ELR (cell line): ENCODE measurements at regions not wholly inside any gene's neighbourhood (a gene's known extent, or its start where the extent isn't known, plus 50 kb on each side); places are given as distances from the start of the nearest gene placed in this dataset.

Source experiments
- DNase-seq: peaks from one replicate; pipeline ENCODE4 v3.0.0-alpha.2; 2015; ENCODE audit warnings: low read depth

DNA sequence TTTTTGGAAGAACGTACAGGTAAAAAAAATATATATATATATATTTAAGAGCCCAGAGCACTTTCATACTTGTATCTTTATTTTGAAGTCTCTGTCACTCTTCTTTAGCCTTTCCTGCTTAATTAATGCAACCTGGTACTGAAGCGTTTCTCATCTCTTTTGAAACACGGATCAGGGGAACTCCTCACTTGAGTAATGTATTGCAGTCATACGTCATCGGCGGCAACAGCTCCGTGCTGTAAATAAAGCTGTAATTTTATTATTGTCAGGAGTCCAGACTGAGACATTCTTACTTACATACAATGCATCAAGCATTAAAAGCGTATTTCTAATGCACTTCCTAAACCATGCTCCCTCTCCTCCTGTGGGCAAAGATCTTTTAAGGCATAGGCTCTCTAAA, 514.7 kb downstream of the SOX11 start:
- DNase-seq: no peak

DNA sequence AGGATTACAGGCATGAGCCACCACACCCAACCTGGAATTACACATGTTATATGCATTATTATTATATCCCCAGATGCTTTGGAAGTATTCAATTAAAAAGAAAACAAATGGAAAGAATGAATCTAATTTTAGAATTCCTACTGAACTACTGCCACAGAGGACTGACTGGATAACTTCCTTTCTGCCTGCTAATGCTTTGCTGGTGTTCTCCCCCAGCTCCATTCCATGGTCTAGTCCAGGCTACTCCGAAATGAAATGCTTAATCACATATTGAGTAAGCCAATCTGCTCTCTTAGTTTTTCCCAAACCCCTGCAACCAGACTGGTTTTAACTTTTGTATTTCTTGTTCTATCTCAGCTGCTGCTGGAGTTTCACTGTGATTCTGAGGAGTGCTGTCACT, 519.1 kb downstream of the SOX11 start:
- DNase-seq: no peak

DNA sequence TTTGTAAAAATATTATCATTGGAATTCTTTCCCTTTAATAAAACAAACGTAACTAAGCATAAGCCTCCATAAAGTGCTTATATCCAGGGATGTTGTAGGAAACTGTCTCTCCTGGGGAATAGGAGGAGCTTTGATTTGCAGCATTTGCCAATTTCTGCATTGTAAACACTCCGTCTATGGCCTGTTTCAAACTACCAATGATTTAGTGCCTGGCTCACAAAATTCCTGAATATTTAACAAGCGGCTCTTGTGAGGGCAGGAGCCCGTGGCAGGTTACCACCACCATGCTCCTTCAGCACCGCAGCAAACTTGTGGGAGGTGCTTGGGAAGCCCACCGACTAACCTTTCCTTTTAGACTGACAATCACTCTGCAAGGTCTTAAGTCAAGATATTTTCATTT, 520.3 kb downstream of the SOX11 start:
- no peak for DNase-seq

DNA sequence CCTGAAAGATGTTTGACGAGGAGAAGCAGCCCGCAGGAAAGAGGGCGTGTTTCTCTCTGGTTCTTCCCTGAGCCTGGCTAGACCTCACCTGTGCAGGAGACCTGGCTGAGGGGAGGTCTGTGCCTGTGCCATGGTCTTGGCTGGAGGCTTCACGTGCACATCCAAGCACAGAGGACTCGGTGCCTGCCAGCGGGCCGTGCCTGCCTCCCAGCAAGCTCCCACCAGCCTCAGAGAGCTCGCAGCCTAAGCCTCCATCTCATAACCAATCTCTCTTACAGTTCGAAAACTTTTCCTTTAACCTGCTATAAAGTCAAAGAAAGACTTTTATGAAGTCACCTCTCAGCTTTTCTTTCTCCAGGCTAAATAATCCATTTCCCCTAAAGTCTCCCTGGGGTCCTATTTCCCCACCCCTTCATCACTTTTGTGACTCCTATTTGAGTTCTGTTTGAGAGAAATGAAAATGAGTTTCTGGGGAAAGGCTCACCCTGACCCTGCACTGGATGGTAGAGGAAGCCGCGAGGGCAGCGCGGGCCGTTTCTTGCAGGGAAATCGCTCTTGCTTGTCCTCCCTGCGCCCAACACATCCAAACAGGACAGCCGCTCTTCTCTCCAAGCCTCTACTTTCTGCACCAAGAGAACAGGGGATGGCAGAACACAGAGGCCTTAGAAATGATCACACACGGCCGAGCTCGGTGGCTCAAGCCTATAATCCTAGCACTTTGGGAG, 521.0 kb downstream of the SOX11 start:
- DNase-seq: no peak

DNA sequence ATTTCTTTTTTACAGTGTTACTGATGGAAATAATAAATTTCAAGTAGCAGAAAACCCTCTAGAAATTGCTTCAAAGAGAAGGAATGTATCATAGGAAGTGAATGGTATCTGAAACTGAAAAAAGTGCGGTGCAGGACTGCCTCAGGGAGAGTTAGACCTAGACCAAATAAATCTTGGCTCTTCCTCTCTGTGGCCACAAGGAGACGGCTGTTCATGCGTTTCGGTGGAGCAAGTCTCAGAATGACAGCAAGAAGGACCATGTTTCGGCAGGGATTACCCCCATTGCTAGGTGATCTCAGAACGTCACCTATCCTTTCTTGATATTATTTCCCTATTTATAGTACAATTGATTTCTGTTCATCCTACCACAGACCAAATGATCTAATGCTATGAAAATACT, 522.3 kb downstream of the SOX11 start:
- DNase-seq: no peak

DNA sequence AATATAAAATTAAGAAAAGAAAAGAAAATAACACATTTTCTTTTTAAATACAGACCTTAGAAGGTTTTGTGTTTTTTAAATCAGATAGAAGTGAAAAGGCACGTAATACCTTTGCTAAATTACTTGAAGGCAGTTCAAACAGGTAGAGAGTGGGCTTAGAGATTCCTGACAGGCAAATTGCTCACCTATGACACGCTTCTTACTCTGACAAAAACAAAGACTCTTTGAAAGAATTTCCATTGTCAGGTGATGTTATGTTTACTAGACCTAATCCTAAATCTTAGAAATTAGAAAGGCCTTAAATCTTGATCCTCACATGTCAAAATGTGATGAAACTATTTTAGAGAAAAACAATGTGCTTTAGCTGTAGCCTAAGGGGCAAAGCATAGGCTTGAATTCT, 522.9 kb downstream of the SOX11 start:
- no peak for DNase-seq

DNA sequence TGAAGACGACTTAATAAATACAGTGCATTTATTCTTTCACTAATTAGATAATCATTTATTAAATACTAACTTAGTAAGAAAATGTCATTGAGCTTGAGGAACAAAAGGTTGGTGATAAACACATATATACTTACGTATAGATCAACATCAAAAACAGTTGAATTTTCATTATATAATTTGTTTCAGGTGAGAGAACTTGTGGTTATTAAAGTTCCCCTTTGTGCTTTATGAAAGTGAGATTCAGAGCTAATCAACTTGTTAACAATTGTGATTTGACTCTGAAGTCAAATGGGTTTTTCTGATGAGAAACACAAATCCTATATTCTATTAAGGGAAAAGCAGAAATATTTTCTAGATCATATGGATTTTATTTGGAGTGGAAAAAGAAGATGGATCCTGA, 524.0 kb downstream of the SOX11 start:
- no peak for DNase-seq

DNA sequence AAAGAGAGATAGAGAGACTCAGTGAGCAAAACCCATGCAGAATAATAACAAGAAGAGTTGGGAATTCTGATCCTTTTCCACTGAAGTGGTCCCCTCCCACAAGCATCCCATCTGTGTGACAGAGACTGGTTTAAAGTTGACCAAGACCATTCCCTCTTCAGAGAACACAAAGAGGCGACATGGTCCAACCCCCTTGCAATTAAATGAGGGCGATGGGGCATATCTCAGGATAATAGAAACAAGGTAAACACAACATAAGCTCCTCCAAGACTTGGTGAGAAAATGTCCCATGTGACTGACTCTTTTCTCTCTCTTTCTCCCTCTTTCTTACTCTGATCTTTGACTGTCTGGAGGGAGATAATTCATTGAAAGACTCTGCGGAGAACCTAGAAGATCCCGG, 526.7 kb downstream of the SOX11 start:
- DNase-seq: no peak

DNA sequence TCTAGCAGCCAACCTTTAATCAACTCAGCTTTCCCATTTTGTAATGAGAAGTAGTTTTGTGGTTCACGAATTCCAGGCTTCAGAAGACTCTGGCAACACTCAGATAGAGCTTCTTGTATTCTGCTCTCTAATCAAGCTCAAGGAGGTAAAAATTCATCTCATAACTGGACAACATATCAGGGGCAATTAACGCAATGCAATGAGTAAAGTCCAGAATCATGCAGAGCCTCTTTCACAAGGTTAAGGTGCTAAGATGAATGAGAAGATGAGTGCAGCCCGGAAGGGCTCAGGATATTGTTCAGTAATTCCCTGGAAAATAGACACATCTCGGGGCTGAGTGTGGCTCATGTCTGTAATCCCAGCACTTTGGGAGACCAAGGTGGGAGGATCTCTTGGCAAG, 527.7 kb downstream of the SOX11 start:
- no peak for DNase-seq

DNA sequence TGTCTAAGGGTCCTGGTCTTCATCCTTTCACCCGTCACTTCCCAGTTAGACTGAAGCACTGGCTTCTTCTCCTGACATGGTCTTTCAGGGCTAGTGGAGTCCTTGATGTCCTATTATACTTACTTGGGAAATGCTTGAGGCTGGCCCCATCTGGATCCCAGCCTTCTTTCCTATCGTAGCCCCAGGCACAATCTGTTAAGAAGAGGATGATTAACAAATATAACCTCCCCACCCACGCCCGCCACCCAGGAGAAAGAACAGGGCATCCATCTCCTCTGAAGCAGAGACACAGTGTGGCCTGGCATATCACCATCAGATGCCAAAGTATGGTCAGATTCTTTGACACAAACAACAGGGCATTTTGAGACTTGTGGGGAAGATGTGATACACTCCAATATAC, 530.1 kb downstream of the SOX11 start:
- no peak for DNase-seq

DNA sequence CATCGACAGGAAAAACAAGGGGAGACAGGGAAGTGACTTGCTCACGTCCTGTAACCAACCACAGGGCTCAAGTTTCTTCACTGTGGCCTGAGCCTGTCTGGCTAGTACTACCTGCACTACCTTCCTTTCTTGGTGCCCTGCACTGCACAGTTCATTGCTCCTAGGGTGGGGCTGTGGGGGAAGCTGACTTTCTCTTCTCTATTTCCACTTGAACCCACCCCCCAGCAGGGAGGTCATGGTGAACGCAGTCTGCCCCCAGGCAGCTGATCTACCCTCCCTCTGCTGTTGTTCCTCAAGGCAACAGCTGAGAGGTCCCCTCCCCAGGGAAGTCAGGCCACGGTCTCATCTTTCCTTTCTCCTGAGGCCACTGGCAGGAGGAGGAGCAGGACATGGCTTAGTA, 532.1 kb downstream of the SOX11 start:
- DNase-seq: no peak

DNA sequence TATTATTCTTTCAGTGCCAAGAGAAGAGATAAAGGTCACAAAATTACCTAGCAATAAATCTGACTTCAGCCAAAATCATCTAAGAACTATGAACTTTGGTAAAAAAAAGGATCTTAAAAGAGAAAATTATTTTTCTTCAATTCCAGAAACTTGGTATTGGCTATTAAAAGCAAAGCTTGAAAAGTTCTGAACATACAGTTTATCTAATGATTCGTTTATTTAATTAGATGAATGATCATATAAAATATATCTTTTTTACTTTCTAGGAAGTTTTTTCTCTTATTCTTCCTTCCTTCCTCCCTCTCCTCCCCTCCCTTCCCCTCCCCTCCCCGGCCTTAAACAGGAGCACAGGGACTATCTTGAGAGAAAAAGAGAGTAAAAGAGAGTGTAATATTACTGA, 536.1 kb downstream of the SOX11 start:
- no peak for DNase-seq

DNA sequence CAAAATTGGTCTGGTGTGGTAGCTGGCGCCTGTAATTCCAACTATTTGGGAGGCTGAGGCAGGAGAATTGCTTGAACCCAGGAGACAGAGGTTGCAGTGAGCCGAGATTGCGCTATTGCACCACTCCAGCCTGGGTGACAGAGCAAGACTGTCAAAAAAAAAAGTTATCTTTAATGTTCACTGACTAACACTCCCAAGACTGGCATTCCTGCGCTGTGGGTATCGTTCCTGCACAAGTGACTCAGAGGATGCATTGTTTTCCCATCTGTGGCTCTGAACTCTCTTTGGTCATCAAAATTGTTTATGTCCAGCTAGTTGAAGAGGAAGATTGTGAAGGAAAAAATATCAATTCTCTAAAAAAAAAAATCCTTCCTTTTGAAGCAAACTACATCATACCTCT, 539.0 kb downstream of the SOX11 start:
- no peak for DNase-seq

DNA sequence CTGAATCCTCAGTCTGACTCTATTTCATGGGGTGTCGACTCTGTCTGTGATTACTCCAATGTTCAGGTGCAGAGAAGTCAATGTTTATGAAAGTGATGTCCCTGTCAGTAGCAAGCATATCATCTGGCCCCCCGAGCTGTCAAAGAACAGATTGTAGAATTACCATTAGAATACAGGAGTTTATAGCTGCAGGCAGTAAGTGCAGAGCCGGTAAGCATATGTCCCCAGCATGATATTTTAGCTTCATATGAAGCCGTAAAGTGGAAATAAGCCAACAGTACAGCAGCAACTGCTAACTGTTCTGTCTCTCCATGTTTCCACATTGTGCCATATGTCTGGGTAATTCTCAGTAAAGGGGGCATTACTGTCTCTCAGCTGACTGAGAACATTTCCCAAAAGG, 541.8 kb downstream of the SOX11 start:
- no peak for DNase-seq

DNA sequence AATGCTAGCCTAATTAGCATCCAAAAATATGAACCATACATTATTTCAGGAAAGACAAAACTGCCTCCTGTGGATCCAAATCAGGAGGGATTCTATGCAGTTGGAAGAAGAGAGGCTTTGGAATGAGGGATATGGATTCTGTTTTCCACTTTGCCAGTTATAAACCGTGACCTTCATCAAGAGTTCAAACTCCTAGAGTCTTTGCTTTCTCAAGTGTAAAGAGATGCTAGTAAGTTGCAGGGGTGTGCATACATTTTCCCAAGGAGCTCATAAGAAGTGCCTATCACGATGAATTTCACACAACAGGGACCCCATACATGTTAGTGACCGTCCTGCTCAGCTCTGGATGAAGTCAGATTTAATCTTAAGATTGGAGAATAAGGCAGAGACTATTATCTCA, 542.5 kb downstream of the SOX11 start:
- no peak for DNase-seq

DNA sequence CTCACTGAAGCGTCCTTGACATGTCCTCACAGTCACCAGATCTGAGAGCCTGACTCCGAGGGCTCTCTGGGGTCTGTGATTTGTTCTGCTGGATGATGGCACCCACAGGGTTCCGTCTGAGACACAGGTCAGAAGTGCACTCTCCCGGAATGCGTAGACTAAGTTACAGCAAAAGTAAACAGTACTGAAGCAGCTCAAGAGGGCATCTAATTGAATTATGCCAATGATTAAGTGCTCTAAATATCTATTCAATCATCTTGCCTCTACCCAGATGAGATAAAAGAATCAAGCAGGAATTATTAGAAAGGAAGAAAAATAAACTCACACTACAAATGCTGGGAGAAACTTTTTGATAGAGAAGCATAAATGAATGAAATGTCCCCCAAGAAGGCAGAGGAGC, 544.1 kb downstream of the SOX11 start:
- DNase-seq: no peak

DNA sequence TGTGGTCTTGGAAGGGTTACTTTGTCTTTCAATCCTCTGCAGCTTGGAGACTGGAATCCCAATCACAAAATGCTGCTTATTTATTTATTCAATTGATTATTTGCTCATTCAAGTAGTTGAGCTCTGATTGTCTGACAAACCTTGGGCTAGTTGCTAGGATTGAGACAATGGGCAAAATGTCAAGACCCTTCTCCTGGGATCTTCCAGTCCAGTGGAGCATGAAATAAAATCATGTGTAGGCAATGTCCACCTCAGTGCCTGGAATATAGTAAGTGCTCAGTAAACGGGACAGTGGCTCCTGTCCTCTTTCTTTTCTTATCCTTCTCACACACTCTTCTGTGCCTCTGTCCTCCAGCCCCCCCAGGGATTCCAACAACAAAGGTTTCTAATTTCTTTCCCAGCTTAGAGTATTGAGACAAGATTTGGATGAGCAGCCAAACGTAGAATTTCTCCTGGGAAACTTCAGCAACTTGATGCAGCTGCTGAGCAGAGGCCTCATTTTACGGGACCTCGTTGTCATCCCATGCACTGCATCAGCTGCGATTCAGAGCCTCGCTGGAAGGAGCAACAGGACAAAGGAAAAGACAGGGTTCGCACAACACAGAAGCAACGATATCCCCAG, 545.0 kb downstream of the SOX11 start:
- no peak for DNase-seq

DNA sequence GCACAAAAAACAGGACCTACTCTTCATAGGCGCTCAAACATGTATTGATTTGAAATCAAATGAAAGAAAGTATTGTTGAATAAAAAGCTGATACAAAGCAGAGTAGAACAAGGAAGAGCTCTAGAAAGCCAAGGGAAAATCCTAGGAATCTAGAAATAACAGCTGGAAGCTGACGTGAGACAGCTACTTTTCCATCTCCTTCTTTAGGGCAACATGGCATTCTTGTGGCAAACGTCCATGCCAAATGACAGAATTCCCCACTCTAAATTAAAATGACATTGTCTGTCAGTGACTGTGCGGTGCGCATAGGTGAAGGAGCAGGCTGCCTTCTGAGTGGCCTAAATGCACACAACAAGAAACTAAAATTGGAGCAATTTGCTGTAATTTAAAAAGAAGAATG, 557.4 kb downstream of the SOX11 start:
- no peak for DNase-seq

DNA sequence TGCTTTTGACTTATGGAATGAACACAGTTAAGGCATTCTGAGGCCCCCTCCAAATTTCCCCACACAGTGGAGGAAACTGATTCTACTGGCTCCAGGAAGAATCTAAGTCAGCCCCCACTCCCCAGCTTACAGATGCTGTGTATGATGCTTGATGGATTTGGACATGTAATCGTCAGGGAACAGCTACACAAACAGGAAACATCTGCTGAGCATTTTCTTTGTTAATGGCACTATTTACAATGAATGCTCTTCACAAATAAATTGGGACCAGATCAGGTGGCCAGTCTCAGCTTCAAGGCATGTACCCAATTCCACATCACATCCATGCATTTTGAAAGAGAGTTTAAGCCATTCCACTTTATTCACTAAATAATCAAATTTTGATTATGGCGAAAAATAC, 562.3 kb downstream of the SOX11 start:
- DNase-seq: no peak

DNA sequence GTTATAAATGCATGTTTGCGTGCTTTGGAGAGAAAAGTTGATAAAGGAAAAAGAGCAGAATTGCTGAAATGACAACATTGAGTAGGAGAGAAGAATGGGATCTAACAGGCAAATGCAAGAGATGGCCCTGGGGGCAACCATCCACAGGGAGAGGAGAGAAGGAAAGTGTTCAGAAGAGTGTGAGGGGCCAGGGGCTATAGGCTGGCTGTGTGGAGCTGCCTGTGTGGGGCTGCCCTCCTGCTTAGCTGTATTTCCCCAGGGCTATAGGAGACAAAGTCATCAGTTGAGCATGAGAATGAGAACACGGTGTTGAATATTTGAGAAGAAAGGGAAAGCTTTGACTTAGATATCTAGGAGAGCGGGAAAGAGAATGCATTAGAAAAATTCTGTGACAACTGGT, 572.0 kb downstream of the SOX11 start:
- DNase-seq: no peak

DNA sequence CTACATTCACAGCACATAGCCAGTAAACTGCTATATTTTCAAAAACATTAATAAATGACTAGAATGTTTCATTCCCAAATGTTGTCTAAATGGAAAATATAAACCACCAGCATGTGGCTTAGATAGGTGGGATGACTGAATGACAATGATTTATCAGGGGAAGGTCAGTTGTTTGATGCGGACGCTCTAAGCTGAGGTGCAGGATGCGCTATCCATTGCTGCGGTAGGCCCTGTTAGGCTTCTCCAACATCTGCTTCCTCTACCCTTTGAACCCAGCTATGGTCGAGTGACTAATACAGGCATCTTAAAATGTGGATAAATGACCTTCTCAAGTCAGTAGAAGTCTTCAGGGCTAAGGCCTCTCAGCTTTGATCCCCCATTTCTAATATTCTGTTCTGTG, 584.2 kb downstream of the CMPK2 start:
- DNase-seq: no peak

DNA sequence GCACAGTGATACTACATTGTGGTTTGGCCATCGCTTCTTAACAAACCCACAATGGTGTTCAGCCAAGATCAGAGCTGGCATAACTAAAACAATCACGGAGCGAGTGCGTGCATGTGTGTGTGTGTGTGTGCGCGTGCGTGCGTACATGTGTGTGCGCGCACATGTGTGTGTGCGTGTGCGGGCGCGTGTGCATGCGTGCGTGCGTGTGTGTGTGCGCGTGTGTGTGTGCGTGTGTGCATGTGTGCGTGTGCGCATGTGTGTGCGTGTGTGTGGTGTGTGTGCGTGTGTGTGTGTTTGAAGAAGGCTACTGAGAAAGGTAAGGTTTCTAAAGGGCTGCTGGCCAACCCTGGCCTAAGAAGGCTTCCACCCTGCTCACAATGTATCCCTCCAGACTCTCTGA, 582.4 kb downstream of the CMPK2 start:
- DNase-seq: no peak

DNA sequence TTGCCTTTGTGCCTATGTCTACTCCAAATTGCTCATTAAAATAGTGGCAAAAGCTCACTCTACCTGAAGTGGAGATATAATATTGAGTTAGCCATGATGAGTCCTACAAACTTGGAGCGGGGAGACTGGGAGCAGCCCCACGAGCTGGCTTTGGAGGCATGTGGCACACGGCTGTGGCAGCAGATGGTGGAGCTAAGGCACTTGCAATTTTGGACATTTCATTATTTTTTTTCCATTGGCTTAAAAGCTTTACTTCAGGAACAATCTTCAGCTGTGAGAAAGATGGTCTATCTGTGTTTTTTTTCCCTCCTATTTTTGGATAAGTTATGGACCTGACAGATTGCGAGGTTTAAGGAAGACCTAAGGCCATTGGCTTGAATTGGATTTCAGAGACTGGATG, 578.3 kb downstream of the CMPK2 start:
- no peak for DNase-seq

DNA sequence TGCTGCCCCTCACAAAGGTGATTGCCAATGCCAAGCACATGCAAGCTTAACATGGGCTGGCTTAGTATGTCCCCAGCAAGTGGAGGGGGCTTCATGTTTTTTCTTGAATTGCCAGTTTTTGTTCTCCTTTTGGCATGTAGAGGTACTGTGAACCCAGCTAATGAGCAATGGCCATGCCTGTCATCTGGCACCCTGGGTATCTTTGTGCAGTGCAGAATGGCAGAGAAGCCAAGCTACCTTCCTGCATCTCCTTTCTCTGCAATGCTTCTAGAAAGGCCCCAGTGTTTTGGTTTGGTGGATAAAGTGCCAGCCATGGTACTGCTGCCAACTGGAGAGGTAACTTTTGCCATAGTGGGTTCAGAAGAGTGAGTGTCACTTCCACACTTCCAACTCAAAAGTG, 576.9 kb downstream of the CMPK2 start:
- no peak for DNase-seq
